Esophagus squamous epithelium (tissue), 4 donors: ENCODE measurements at regions not wholly inside any gene's neighbourhood (a gene's known extent, or its start where the extent isn't known, plus 50 kb on each side); places are given as distances from the start of the nearest gene placed in this dataset.

Source experiments
- POLR2A ChIP-seq, 4 donors: fragments of 450-650 bp; IDR thresholded peaks; one replicate each; pipeline ENCODE4 v1.6.1; 2017; ENCODE audit warnings: antibody characterized with exemption in 4 of 4, mild to moderate bottlenecking in 4 of 4, moderate library complexity in 3 of 4
- TF ChIP-seq, protein P1 (sequence below), 6 experiments: fragments of 450-650 bp in 4 of 6; fragments of 200-600 bp in 2 of 6; sonication (generic) in 2 of 6; IDR thresholded peaks; one replicate each; pipeline ENCODE4 v1.5.1; 2016 to 2019; ENCODE audit warnings: antibody characterized with exemption in 6 of 6, mild to moderate bottlenecking in 4 of 6, moderate library complexity in 4 of 6

DNA sequence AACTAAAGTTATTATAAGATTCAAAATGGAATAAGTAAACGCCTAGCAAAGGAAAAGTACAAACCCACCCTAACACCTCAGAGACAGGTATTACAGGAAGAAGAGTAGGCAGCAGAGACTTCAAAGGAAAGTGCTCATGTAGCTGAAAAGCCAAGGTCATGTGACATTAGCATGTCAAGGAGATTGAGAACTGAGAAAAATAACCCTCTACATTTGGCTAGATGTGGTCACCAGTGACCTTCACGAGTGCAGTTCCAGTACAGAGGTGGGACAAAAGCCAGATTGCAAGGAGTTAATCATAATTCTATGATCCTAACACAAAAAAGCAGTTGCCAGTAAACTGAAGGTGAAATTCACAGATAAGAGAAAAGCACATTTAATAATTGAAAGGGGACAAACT lies 252.7 kb downstream of the ZEB2 start:
- TF ChIP-seq, protein P1, sequence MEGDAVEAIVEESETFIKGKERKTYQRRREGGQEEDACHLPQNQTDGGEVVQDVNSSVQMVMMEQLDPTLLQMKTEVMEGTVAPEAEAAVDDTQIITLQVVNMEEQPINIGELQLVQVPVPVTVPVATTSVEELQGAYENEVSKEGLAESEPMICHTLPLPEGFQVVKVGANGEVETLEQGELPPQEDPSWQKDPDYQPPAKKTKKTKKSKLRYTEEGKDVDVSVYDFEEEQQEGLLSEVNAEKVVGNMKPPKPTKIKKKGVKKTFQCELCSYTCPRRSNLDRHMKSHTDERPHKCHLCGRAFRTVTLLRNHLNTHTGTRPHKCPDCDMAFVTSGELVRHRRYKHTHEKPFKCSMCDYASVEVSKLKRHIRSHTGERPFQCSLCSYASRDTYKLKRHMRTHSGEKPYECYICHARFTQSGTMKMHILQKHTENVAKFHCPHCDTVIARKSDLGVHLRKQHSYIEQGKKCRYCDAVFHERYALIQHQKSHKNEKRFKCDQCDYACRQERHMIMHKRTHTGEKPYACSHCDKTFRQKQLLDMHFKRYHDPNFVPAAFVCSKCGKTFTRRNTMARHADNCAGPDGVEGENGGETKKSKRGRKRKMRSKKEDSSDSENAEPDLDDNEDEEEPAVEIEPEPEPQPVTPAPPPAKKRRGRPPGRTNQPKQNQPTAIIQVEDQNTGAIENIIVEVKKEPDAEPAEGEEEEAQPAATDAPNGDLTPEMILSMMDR (IDR thresholded peaks at IDR 0.05) = no peak
- no peak for TF ChIP-seq POLR2A (IDR thresholded peaks at IDR 0.05)
